EH (cell line): ENCODE measurements at regions not wholly inside any gene's neighbourhood (a gene's known extent, or its start where the extent isn't known, plus 50 kb on each side); places are given as distances from the start of the nearest gene placed in this dataset.
"Not testable (repeated sequence)": the region's sequence is repeated elsewhere in the genome, so short reads cannot be mapped to it uniquely, and the experiment has no call there.

ENCODE experiments used
- DNase-seq: peaks from one replicate; pipeline ENCODE4 v3.0.0-alpha.2; 2015; ENCODE audit warnings: low read depth

- DNase-seq = no peak
Observed at GRCh38 chr5:157971571-157972216, 112.7 kb upstream of the CLINT1 start.

- DNase-seq = not testable (repeated sequence)
Observed at GRCh38 chr5:157968570-157968969, 109.6 kb upstream of the CLINT1 start.

GRCh38 chr5:157965989-157966388, 107.0 kb upstream of the CLINT1 start:
- no peak for DNase-seq

GRCh38 chr5:157965040-157965678, 106.2 kb upstream of the CLINT1 start:
- no peak for DNase-seq

GRCh38 chr5:157963761-157964160, 104.8 kb upstream of the CLINT1 start:
- DNase-seq = no peak

- DNase-seq = no peak
Observed at GRCh38 chr5:157963244-157963643, 104.3 kb upstream of the CLINT1 start.

- not testable (repeated sequence) for DNase-seq
Observed at GRCh38 chr5:157962686-157963085, 103.7 kb upstream of the CLINT1 start.

GRCh38 chr5:157961896-157962590, 103.1 kb upstream of the CLINT1 start:
- no peak for DNase-seq

GRCh38 chr5:157961176-157961575, 102.2 kb upstream of the CLINT1 start:
- no peak for DNase-seq

GRCh38 chr5:157959370-157959769, 100.4 kb upstream of the CLINT1 start:
- DNase-seq = no peak

GRCh38 chr5:157956271-157956885, 97.4 kb upstream of the CLINT1 start:
- DNase-seq = no peak

- DNase-seq = no peak
Observed at GRCh38 chr5:157955541-157956172, 96.7 kb upstream of the CLINT1 start.

- DNase-seq = peak; percentile 16
Observed at GRCh38 chr5:157952374-157952685, 93.4 kb upstream of the CLINT1 start.

GRCh38 chr5:157951673-157952373, 92.9 kb upstream of the CLINT1 start:
- DNase-seq = no peak

GRCh38 chr5:157949520-157949919, 90.6 kb upstream of the CLINT1 start:
- DNase-seq = no peak

GRCh38 chr5:157948738-157949410, 89.9 kb upstream of the CLINT1 start:
- peak; percentile 96 for DNase-seq

- no peak for DNase-seq
Observed at GRCh38 chr5:157947156-157947555, 88.2 kb upstream of the CLINT1 start.

GRCh38 chr5:157945822-157946221, 86.9 kb upstream of the CLINT1 start:
- DNase-seq = not testable (repeated sequence)

GRCh38 chr5:157944938-157945337, 86.0 kb upstream of the CLINT1 start:
- no peak for DNase-seq

GRCh38 chr5:157944077-157944633, 85.2 kb upstream of the CLINT1 start:
- no peak for DNase-seq

GRCh38 chr5:157942595-157942994, 83.7 kb upstream of the CLINT1 start:
- DNase-seq = no peak
